D721Med (cell line): ENCODE measurements at regions not wholly inside any gene's neighbourhood (a gene's known extent, or its start where the extent isn't known, plus 50 kb on each side); places are given as distances from the start of the nearest gene placed in this dataset.
"Not testable (repeated sequence)": the region's sequence is repeated elsewhere in the genome, so short reads cannot be mapped to it uniquely, and the experiment has no call there.

Experiments
- DNase-seq: peaks from one replicate; pipeline ENCODE4 v3.0.0; 2011; ENCODE audit warnings: low spot score; ENCODE audit not compliant: insufficient read length
- FAIRE-seq: peaks from 2 replicates; lab custom pipeline; 2011; peaks lifted over from hg19 to GRCh38; lab: Jason Lieb, UNC
- TF ChIP-seq, protein P1 (sequence below): IDR thresholded peaks from 2 replicates; pipeline ENCODE4 v1.5.1; 2012; ENCODE audit warnings: mild to moderate bottlenecking, control low read depth; ENCODE audit not compliant: insufficient read depth; ENCODE audit errors: missing control alignments

GRCh38 chr5:26326153-26326759 is 712.1 kb downstream of the CDH9 start:
- TF ChIP-seq, protein P1, sequence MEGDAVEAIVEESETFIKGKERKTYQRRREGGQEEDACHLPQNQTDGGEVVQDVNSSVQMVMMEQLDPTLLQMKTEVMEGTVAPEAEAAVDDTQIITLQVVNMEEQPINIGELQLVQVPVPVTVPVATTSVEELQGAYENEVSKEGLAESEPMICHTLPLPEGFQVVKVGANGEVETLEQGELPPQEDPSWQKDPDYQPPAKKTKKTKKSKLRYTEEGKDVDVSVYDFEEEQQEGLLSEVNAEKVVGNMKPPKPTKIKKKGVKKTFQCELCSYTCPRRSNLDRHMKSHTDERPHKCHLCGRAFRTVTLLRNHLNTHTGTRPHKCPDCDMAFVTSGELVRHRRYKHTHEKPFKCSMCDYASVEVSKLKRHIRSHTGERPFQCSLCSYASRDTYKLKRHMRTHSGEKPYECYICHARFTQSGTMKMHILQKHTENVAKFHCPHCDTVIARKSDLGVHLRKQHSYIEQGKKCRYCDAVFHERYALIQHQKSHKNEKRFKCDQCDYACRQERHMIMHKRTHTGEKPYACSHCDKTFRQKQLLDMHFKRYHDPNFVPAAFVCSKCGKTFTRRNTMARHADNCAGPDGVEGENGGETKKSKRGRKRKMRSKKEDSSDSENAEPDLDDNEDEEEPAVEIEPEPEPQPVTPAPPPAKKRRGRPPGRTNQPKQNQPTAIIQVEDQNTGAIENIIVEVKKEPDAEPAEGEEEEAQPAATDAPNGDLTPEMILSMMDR = no peak
- no peak for FAIRE-seq
- no peak for DNase-seq

GRCh38 chr5:26325432-26325831 is 713.0 kb downstream of the CDH9 start:
- not testable (repeated sequence) for DNase-seq, FAIRE-seq

DNA sequence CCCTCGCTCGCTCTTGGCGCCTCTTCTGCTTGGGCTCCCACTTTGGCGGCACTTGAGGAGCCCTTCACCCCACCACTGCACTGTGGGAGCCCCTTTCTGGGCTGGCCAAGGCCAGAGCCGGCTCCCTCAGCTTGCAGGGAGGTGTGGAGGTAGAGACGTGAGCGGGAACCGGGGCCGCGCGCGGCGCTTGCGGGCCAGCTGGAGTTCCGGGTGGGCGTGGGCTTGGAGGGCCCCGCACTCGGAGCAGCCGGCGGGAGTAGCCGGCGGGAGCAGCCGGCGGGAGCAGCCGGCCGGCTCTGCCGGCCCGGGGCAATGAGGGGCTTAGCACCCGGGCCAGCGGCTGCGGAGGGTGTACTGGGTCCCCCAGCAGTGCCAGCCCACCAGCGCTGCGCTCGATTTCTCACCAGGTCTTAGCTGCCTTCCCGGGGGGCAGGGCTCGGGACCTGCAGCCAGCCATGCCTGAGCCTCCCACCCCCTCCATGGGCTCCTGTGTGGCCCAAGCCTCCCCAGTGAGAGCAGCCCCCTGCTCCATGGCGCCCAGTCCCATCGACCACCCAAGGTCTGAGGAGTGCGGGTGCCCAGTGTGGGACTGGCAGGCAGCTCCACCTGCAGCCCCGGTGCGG is 714.0 kb downstream of the CDH9 start:
- not testable (repeated sequence) for FAIRE-seq

GRCh38 chr5:26323794-26324193 is 714.6 kb downstream of the CDH9 start:
- no peak for DNase-seq
- TF ChIP-seq, protein P1 = no peak
- FAIRE-seq = no peak

More for the DNA sequence above, 714.0 kb downstream of the CDH9 start:
- not testable (repeated sequence) for DNase-seq

DNA sequence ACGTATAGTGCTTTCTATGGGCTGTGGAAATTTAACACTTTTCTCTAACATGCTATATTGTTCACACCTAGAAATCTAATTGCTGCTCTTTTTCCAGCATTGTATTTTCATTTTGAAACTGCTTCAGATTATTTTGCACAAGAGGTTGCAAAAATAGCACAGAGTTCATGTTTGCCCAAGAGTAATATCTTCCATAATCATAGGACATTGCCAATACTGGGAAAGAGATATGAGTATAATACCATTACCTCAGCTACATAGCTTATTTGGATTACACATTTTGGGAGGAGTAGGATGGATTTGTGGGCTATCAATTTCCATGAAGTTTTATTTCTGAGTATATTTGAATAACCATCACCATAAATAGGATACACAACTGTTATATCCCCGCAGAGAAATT is 717.1 kb downstream of the CDH9 start:
- TF ChIP-seq, protein P1 = no peak
- DNase-seq = no peak
- no peak for FAIRE-seq

- DNase-seq (no peak), FAIRE-seq (no peak)
- TF ChIP-seq, protein P1 = no peak
Measured at GRCh38 chr5:26310415-26310814, 728.0 kb downstream of the CDH9 start.

GRCh38 chr5:26295541-26295940 is 742.8 kb downstream of the CDH9 start:
- TF ChIP-seq, protein P1 = no peak
- no peak for DNase-seq
- no peak for FAIRE-seq

DNA sequence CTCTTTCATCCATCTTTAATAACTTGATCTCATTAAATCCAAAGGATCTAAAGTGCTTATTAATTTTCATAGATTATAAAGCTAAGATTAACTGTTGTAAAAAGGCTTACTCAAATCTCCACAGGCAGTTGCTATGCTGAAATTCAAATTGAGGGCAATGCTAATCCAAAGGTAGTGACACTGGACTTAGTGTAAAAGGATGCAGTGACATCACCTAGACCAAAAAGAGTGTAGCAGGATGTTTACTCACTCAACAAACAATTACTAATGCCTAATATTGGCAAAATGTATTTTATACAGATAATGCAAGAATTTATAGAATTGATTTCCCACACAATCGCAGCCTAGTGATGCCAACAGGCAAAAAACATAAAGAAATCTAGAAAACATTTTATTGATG is 756.2 kb downstream of the CDH9 start:
- TF ChIP-seq, protein P1 = no peak
- FAIRE-seq = no peak
- no peak for DNase-seq
